ENCODE measurements at regions not wholly inside any gene's neighbourhood (a gene's known extent, or its start where the extent isn't known, plus 50 kb on each side); places are given as distances from the start of the nearest gene placed in this dataset.

GRCh38 chr16:80459331-80459777 lies 81.4 kb upstream of the DYNLRB2 start:
- TF ChIP-seq CTCF (IDR thresholded peaks at IDR 0.05) (no peak), POLR2A (IDR thresholded peaks at IDR 0.05) (no peak)

All from Peyer's patch (tissue), 4 donors.